SU-DHL-6 (cell line): ENCODE measurements at regions not wholly inside any gene's neighbourhood (a gene's known extent, or its start where the extent isn't known, plus 50 kb on each side); places are given as distances from the start of the nearest gene placed in this dataset.

Experiments
- EZH2phosphoT487 ChIP-seq: fragments of 200-600 bp; sonication (generic), shearing (Covaris generic); conservative IDR thresholded peaks from 2 replicates; pipeline ENCODE4 v1.6.1; 2018; ENCODE audit warnings: mild to moderate bottlenecking, antibody characterized with exemption, low read length, moderate library complexity, mixed read lengths
- TF ChIP-seq, protein P1 (sequence below): fragments of 200-600 bp; sonication (generic); IDR thresholded peaks from one replicate; pipeline ENCODE4 v1.5.1; 2017; ENCODE audit warnings: antibody characterized with exemption, mild to moderate bottlenecking, low read length, moderate library complexity; ENCODE audit not compliant: insufficient read depth, poor library complexity, severe bottlenecking

GRCh38 chr10:36168777-36169176, 526.7 kb upstream of the FZD8 start:
- TF ChIP-seq EZH2phosphoT487, result no peak
- TF ChIP-seq, protein P1, sequence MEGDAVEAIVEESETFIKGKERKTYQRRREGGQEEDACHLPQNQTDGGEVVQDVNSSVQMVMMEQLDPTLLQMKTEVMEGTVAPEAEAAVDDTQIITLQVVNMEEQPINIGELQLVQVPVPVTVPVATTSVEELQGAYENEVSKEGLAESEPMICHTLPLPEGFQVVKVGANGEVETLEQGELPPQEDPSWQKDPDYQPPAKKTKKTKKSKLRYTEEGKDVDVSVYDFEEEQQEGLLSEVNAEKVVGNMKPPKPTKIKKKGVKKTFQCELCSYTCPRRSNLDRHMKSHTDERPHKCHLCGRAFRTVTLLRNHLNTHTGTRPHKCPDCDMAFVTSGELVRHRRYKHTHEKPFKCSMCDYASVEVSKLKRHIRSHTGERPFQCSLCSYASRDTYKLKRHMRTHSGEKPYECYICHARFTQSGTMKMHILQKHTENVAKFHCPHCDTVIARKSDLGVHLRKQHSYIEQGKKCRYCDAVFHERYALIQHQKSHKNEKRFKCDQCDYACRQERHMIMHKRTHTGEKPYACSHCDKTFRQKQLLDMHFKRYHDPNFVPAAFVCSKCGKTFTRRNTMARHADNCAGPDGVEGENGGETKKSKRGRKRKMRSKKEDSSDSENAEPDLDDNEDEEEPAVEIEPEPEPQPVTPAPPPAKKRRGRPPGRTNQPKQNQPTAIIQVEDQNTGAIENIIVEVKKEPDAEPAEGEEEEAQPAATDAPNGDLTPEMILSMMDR, result no peak
